ENCODE measurements at regions not wholly inside any gene's neighbourhood (a gene's known extent, or its start where the extent isn't known, plus 50 kb on each side); places are given as distances from the start of the nearest gene placed in this dataset.

GRCh38 chr3:74763830-74764229 lies 149.4 kb upstream of the CNTN3 start (continued):
- TF ChIP-seq, protein P1, sequence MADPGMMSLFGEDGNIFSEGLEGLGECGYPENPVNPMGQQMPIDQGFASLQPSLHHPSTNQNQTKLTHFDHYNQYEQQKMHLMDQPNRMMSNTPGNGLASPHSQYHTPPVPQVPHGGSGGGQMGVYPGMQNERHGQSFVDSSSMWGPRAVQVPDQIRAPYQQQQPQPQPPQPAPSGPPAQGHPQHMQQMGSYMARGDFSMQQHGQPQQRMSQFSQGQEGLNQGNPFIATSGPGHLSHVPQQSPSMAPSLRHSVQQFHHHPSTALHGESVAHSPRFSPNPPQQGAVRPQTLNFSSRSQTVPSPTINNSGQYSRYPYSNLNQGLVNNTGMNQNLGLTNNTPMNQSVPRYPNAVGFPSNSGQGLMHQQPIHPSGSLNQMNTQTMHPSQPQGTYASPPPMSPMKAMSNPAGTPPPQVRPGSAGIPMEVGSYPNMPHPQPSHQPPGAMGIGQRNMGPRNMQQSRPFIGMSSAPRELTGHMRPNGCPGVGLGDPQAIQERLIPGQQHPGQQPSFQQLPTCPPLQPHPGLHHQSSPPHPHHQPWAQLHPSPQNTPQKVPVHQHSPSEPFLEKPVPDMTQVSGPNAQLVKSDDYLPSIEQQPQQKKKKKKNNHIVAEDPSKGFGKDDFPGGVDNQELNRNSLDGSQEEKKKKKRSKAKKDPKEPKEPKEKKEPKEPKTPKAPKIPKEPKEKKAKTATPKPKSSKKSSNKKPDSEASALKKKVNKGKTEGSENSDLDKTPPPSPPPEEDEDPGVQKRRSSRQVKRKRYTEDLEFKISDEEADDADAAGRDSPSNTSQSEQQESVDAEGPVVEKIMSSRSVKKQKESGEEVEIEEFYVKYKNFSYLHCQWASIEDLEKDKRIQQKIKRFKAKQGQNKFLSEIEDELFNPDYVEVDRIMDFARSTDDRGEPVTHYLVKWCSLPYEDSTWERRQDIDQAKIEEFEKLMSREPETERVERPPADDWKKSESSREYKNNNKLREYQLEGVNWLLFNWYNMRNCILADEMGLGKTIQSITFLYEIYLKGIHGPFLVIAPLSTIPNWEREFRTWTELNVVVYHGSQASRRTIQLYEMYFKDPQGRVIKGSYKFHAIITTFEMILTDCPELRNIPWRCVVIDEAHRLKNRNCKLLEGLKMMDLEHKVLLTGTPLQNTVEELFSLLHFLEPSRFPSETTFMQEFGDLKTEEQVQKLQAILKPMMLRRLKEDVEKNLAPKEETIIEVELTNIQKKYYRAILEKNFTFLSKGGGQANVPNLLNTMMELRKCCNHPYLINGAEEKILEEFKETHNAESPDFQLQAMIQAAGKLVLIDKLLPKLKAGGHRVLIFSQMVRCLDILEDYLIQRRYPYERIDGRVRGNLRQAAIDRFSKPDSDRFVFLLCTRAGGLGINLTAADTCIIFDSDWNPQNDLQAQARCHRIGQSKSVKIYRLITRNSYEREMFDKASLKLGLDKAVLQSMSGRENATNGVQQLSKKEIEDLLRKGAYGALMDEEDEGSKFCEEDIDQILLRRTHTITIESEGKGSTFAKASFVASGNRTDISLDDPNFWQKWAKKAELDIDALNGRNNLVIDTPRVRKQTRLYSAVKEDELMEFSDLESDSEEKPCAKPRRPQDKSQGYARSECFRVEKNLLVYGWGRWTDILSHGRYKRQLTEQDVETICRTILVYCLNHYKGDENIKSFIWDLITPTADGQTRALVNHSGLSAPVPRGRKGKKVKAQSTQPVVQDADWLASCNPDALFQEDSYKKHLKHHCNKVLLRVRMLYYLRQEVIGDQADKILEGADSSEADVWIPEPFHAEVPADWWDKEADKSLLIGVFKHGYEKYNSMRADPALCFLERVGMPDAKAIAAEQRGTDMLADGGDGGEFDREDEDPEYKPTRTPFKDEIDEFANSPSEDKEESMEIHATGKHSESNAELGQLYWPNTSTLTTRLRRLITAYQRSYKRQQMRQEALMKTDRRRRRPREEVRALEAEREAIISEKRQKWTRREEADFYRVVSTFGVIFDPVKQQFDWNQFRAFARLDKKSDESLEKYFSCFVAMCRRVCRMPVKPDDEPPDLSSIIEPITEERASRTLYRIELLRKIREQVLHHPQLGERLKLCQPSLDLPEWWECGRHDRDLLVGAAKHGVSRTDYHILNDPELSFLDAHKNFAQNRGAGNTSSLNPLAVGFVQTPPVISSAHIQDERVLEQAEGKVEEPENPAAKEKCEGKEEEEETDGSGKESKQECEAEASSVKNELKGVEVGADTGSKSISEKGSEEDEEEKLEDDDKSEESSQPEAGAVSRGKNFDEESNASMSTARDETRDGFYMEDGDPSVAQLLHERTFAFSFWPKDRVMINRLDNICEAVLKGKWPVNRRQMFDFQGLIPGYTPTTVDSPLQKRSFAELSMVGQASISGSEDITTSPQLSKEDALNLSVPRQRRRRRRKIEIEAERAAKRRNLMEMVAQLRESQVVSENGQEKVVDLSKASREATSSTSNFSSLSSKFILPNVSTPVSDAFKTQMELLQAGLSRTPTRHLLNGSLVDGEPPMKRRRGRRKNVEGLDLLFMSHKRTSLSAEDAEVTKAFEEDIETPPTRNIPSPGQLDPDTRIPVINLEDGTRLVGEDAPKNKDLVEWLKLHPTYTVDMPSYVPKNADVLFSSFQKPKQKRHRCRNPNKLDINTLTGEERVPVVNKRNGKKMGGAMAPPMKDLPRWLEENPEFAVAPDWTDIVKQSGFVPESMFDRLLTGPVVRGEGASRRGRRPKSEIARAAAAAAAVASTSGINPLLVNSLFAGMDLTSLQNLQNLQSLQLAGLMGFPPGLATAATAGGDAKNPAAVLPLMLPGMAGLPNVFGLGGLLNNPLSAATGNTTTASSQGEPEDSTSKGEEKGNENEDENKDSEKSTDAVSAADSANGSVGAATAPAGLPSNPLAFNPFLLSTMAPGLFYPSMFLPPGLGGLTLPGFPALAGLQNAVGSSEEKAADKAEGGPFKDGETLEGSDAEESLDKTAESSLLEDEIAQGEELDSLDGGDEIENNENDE (IDR thresholded peaks at IDR 0.05; ENCODE audit: insufficient replicate concordance, low read length): no peak
